A673 (cell line): ENCODE measurements at regions not wholly inside any gene's neighbourhood (a gene's known extent, or its start where the extent isn't known, plus 50 kb on each side); places are given as distances from the start of the nearest gene placed in this dataset.

Experiments
- BruUV-seq: library from RNA; stranded (reverse); fragments of 400-500 nt; replicated peaks from 2 replicates; lab custom pipeline; 2021; lab: Mats Ljungman, UMichigan
- CTCF ChIA-PET: fragments of 300-600 bp; sonication (Branson Sonifier 250); formaldehyde crosslinking; loops from one replicate; lab custom pipeline; 2022; ENCODE audit warnings: antibody characterized with exemption; lab: Charles Lee
- POLR2A ChIA-PET: fragments of 300-600 bp; sonication (Branson Sonifier 250); formaldehyde crosslinking; loops from one replicate; lab custom pipeline; 2022; ENCODE audit warnings: antibody characterized with exemption; ENCODE audit not compliant: low non-redundant PET; lab: Charles Lee
- DNase-seq: peaks from one replicate; pipeline ENCODE4 v3.0.0-alpha.2; 2015; ENCODE audit warnings: low spot score
- H3K27ac ChIP-seq: fragments of 200-600 bp; sonication (generic); 2 replicates; pipeline ENCODE4 v1.5.1; 2016; ENCODE audit warnings: mixed run types, low read depth, mild to moderate bottlenecking, mixed read lengths, antibody characterized with exemption, low read length; ENCODE audit not compliant: poor library complexity, severe bottlenecking
- H3K27me3 ChIP-seq: fragments of 200-600 bp; sonication (generic); replicated peaks from 2 replicates; pipeline ENCODE4 v1.6.1; 2017; ENCODE audit warnings: mixed run types, low read depth, mild to moderate bottlenecking, mixed read lengths, antibody characterized with exemption, low read length; ENCODE audit not compliant: insufficient read depth, poor library complexity
- H3K36me3 ChIP-seq: fragments of 200-600 bp; sonication (generic); 2 replicates; pipeline ENCODE4 v1.6.1; 2016; ENCODE audit warnings: mixed run types, mild to moderate bottlenecking, mixed read lengths, antibody characterized with exemption, low read length; ENCODE audit not compliant: insufficient read depth, poor library complexity, severe bottlenecking
- H3K4me1 ChIP-seq: fragments of 200-600 bp; sonication (generic); 2 replicates; pipeline ENCODE4 v1.6.1; 2017; ENCODE audit warnings: mixed run types, mild to moderate bottlenecking, mixed read lengths, antibody characterized with exemption, low read length; ENCODE audit not compliant: insufficient read depth, poor library complexity, severe bottlenecking
- H3K4me3 ChIP-seq: fragments of 200-600 bp; sonication (generic); 2 replicates; pipeline ENCODE4 v1.5.1; 2016; ENCODE audit warnings: low read depth, mixed run types, mild to moderate bottlenecking, mixed read lengths, low read length; ENCODE audit not compliant: poor library complexity, severe bottlenecking
- H3K9me3 ChIP-seq: fragments of 200-600 bp; sonication (generic); 2 replicates; pipeline ENCODE4 v1.6.1; 2016; ENCODE audit warnings: mixed run types, low read depth, mild to moderate bottlenecking, mixed read lengths, antibody characterized with exemption, low read length; ENCODE audit not compliant: poor library complexity, severe bottlenecking
- CTCF ChIP-seq: fragments of 300-800, 200-600 bp; sonication (generic); conservative IDR thresholded peaks from 2 replicates; pipeline ENCODE4 v1.5.1; 2017; ENCODE audit warnings: low read depth, mild to moderate bottlenecking, antibody characterized with exemption, low read length, moderate library complexity, mixed read lengths
- EZH2 ChIP-seq: fragments of 200-600 bp; sonication (generic); IDR thresholded peaks from 2 replicates; pipeline ENCODE4 v1.6.1; 2017; ENCODE audit warnings: borderline replicate concordance, low read depth, mild to moderate bottlenecking, mixed read lengths, antibody characterized with exemption, low read length; ENCODE audit not compliant: poor library complexity, severe bottlenecking
- intact Hi-C: fragments of 100-400 bp; cut with micrococcal nuclease; formaldehyde crosslinking; loops from one replicate; pipeline ENCODE4 v1.10.0; 2022; ENCODE audit not compliant: unreplicated experiment

GRCh38 chr6:4586469-4586859 is 189.7 kb upstream of the CDYL start:
- Histone ChIP-seq H3K27ac (no peak overlapping the region), H3K9me3 (no peaks in the 10 kb centered on the region), H3K4me1 (no peaks in the 10 kb centered on the region), H3K4me3 (no peak overlapping the region), H3K27me3 (no peaks in the 10 kb centered on the region), H3K36me3 (no peaks in the 10 kb centered on the region)
- BruUV-seq: no TSS peak
- DNase-seq: no peak
- no peak for TF ChIP-seq EZH2
- TF ChIP-seq CTCF: no peak
- intact Hi-C loops: no loop called here
- ChIA-PET CTCF (no interaction called here), POLR2A (no interaction called here)

DNA sequence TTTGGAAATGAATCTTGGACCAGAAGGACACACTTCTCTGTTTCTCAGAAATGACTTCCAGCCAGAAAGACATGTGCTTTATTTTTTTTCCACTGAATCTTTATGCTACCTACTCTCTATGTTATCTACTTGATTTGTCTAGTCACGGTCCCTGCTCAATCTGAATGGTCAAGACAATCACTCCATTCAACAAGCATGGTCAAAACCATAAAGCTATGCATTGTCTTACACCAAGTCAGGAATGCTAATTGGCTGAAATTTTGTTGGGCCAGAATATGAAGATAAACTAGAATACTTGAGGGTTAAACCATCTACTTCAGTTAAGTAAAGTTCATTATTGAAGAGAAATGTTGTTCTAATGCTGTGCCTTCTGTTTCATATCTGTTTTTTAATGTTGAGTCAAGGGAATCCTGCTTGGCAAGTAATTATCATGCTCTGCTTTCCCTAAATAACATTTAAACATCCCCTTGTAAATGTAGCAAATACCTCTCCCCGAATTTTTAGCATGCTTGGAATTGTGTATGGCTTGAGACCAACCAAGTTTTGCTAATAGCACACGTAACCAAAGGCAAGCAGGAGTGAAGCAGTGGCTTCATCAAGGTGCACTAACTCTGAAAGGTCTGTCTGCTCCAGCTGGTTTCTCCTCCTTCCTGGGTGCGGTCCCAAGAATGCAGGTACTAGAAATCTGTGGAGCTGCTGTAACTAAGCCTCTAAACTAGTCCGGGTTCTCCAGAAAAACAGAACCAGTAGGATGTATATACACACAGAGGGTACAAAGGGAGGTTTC is 190.3 kb upstream of the CDYL start:
- TF ChIP-seq CTCF (no peak), EZH2 (no peak)
- no peak for DNase-seq
- POLR2A ChIA-PET: no interaction called here
- no TSS peak for BruUV-seq
- intact Hi-C loops: no loop called here
- H3K27me3 ChIP-seq: no peaks in the 10 kb centered on the region
- CTCF ChIA-PET: no interaction called here
- no peaks in the 10 kb centered on the region for H3K9me3 ChIP-seq
- H3K4me3 ChIP-seq: no peak overlapping the region
- no peak overlapping the region for H3K27ac ChIP-seq
- no peaks in the 10 kb centered on the region for H3K36me3 ChIP-seq
- no peaks in the 10 kb centered on the region for H3K4me1 ChIP-seq

DNA sequence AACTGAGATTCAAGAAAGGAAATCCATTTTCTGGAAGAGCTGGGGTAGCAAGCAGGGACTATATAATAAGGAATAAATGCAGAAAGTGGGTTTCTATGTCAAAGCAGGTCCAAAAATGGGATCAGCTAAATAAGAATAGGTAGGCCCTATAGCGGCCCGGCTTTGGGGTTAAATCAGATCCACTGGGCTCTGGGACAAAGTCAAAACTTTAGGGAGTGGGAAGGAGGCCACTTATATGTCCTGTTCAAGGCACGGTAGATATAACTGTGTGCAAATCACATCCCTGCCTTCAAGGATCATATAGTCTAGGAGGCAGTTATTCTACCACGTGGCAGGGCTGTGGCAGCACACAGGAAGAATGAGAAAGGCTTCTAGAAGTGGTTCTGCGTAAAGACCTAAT is 191.4 kb upstream of the CDYL start:
- BruUV-seq: no TSS peak
- POLR2A ChIA-PET: no interaction called here
- CTCF ChIA-PET: no interaction called here

More for the DNA sequence above, 191.4 kb upstream of the CDYL start:
- no peak for DNase-seq
- Histone ChIP-seq H3K27me3 (no peaks in the 10 kb centered on the region), H3K27ac (no peak overlapping the region), H3K4me3 (no peak overlapping the region), H3K4me1 (no peaks in the 10 kb centered on the region), H3K36me3 (no peaks in the 10 kb centered on the region), H3K9me3 (no peaks in the 10 kb centered on the region)
- intact Hi-C loops: no loop called here
- TF ChIP-seq CTCF: no peak
- TF ChIP-seq EZH2: no peak
